Endothelial cell (in vitro differentiated cells): ENCODE measurements at regions not wholly inside any gene's neighbourhood (a gene's known extent, or its start where the extent isn't known, plus 50 kb on each side); places are given as distances from the start of the nearest gene placed in this dataset.

Experiments
- DNase-seq: peaks from one replicate; pipeline ENCODE4 v3.0.0; 2021; ENCODE audit warnings: low spot score
- H3K27ac Mint-ChIP-seq: one replicate; pipeline ENCODE4 v1.8.0; 2021; ENCODE audit warnings: mixed read lengths, inconsistent platforms; ENCODE audit not compliant: unreplicated experiment
- H3K27me3 Mint-ChIP-seq: one replicate; pipeline ENCODE4 v1.8.0; 2021; ENCODE audit warnings: mild to moderate bottlenecking, moderate library complexity, mixed read lengths, inconsistent platforms; ENCODE audit not compliant: unreplicated experiment
- H3K36me3 Mint-ChIP-seq: one replicate; pipeline ENCODE4 v1.8.0; 2021; ENCODE audit warnings: mild to moderate bottlenecking, low read depth, mixed read lengths, inconsistent platforms; ENCODE audit not compliant: unreplicated experiment
- H3K4me1 Mint-ChIP-seq: one replicate; pipeline ENCODE4 v1.8.0; 2021; ENCODE audit warnings: mild to moderate bottlenecking, mixed read lengths, inconsistent platforms; ENCODE audit not compliant: unreplicated experiment
- H3K4me3 Mint-ChIP-seq: one replicate; pipeline ENCODE4 v1.8.0; 2021; ENCODE audit warnings: mild to moderate bottlenecking, mixed read lengths, inconsistent platforms; ENCODE audit not compliant: unreplicated experiment
- H3K9me3 Mint-ChIP-seq: one replicate; pipeline ENCODE4 v1.8.0; 2021; ENCODE audit warnings: mixed read lengths, inconsistent platforms; ENCODE audit not compliant: unreplicated experiment
- CTCF ChIP-seq: fragments of 200-600 bp; sonication (generic); IDR thresholded peaks from one replicate; pipeline ENCODE4 v1.5.0; 2021; ENCODE audit warnings: antibody characterized with exemption; ENCODE audit not compliant: unreplicated experiment

DNA sequence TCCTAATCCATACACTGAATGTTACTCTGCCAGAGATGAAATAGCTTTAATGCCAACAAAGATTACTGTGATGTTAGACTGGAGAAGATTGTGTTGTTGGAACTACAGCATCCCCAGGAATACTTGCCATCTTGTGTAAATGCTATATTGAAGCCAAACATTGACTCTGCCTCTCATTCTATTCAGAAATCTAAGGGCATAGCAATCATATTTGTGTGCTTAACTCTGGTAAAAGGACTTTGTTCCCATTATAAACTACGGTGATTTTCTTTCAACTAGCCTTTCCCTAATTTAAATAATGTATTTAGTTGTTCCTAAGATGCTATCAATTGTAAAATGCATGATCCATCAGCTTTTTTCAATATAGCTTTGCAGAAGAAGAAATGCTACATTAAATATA, 498.4 kb upstream of the LRRN3 start:
- no peak for DNase-seq
- peaks cover 13% of the 10 kb centered on the region for H3K4me1 Mint-ChIP-seq
- no peak overlapping the region for H3K27ac Mint-ChIP-seq
- H3K36me3 Mint-ChIP-seq = no peaks in the 10 kb centered on the region
- H3K27me3 Mint-ChIP-seq = no peaks in the 10 kb centered on the region
- H3K4me3 Mint-ChIP-seq = no peak overlapping the region
- no peak for TF ChIP-seq CTCF
- H3K9me3 Mint-ChIP-seq = no peaks in the 10 kb centered on the region

- Mint-ChIP-seq H3K4me1 (peaks cover 6% of the 10 kb centered on the region), H3K9me3 (no peaks in the 10 kb centered on the region), H3K27ac (no peak overlapping the region), H3K27me3 (no peaks in the 10 kb centered on the region), H3K36me3 (no peaks in the 10 kb centered on the region), H3K4me3 (no peak overlapping the region)
- DNase-seq = no peak
- TF ChIP-seq CTCF = no peak
Measured at GRCh38 chr7:110593355-110593754, 497.6 kb upstream of the LRRN3 start.

DNA sequence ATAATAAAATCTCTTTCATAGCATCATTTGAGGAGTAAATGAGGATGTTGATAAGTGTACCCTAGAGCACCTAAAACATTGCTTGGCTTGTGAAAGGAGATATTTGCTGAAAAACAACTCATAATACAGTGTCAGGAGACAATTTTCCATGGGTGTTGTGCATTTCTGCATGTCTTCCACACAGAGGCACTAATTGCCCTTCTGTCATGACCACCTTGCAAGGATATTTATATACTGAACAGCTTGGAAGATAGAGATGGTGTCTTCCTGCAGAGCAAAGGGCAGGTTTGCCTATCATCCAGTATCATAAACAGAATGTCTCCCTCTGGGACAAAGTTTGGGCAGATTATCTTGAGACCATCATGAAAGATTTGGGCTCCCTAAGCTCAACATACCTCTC, 495.2 kb upstream of the LRRN3 start:
- peaks cover 5% of the 10 kb centered on the region for H3K4me1 Mint-ChIP-seq
- no peak overlapping the region for H3K27ac Mint-ChIP-seq
- H3K27me3 Mint-ChIP-seq = no peaks in the 10 kb centered on the region
- H3K36me3 Mint-ChIP-seq = no peaks in the 10 kb centered on the region
- no peak overlapping the region for H3K4me3 Mint-ChIP-seq
- no peak for TF ChIP-seq CTCF
- no peaks in the 10 kb centered on the region for H3K9me3 Mint-ChIP-seq
- no peak for DNase-seq

DNA sequence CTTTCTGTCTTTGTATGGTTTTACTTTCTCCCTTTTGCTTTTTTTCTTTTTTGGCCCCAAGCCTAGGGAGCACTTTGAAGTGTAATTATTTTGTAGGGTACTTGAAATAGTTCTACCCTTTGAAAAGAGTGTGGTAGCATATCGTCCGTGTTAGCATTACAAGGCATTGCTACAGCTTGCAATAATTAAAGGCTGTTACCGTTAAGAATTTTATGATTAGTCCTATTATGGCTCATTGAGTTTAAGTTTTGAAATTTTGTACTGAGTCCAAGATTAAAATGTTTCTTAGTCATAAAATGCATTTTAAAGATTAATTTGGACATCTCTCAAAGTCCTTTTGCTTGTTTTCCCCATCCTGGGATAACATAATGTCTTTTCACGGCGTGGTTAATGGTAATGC, 490.0 kb upstream of the LRRN3 start:
- TF ChIP-seq CTCF = no peak
- DNase-seq = no peak
- Mint-ChIP-seq H3K27me3 (no peaks in the 10 kb centered on the region), H3K4me1 (peaks cover 3% of the 10 kb centered on the region), H3K9me3 (no peaks in the 10 kb centered on the region), H3K4me3 (no peak overlapping the region), H3K36me3 (no peaks in the 10 kb centered on the region), H3K27ac (no peak overlapping the region)

- Mint-ChIP-seq H3K4me3 (no peak overlapping the region), H3K36me3 (no peaks in the 10 kb centered on the region), H3K9me3 (no peaks in the 10 kb centered on the region), H3K27ac (no peak overlapping the region), H3K27me3 (no peaks in the 10 kb centered on the region), H3K4me1 (peaks cover 3% of the 10 kb centered on the region)
- no peak for TF ChIP-seq CTCF
- no peak for DNase-seq
Measured at GRCh38 chr7:110601710-110602109, 489.2 kb upstream of the LRRN3 start.
